Spleen (tissue), 7 donors: ENCODE measurements at regions not wholly inside any gene's neighbourhood (a gene's known extent, or its start where the extent isn't known, plus 50 kb on each side); places are given as distances from the start of the nearest gene placed in this dataset.

Experiments used
- CTCF ChIP-seq, 11 experiments: fragments of 200-600 bp in 7 of 11; fragments of 450-650 bp in 4 of 11; sonication (generic) in 4 of 11; IDR thresholded peaks in 8 of 11; conservative IDR thresholded peaks in 3 of 11; 1 replicate in 7 of 11; 2 replicates in 4 of 11; pipeline versions ENCODE4 v1.4.0 to v1.8.0; 2016 to 2021; ENCODE audit warnings: antibody characterized with exemption in 11 of 11, inconsistent platforms in 4 of 11, mild to moderate bottlenecking in 1 of 11
- POLR2AphosphoS5 ChIP-seq, 3 donors: sonication (generic); formaldehyde crosslinking; IDR thresholded peaks; one replicate each; pipeline ENCODE4 v1.5.1; 2017; ENCODE audit warnings: antibody characterized with exemption in 3 of 3
- donor health status: DM: no; HTN: no; CAD: no; lungs with moderate emphysema.
- donor health status: DM: no; HTN: no; CAD: no.
- donor health status: DM: no; HTN: no; CAD: no.

GRCh38 chr2:66343259-66343658, 91.7 kb upstream of the MEIS1 start:
- TF ChIP-seq CTCF (IDR thresholded peaks at IDR 0.05 in 8 of 11, conservative IDR thresholded peaks at IDR 0.05 in 3 of 11) (no peak), POLR2AphosphoS5 (IDR thresholded peaks at IDR 0.05) (no peak)
